Central memory CD8-positive, alpha-beta T cell (primary cell): ENCODE measurements at regions not wholly inside any gene's neighbourhood (a gene's known extent, or its start where the extent isn't known, plus 50 kb on each side); places are given as distances from the start of the nearest gene placed in this dataset.

Experiments
- ATAC-seq: fragments of 150-1000 bp; cut with Tn5 transposase; replicated peaks from 2 replicates; pipeline ENCODE4 v1.10.0; 2022; ENCODE audit warnings: mild to moderate bottlenecking, moderate FRiP score, moderate number of reproducible peaks; ENCODE audit not compliant: poor library complexity, severe bottlenecking; ENCODE audit errors: extremely low read depth
- DNase-seq, 2 donors: peaks; one replicate each; pipeline ENCODE4 v3.0.0; 2021; ENCODE audit warnings: low spot score in 2 of 2
- H3K27ac Mint-ChIP-seq: one replicate; pipeline ENCODE4 v1.8.0; 2022; ENCODE audit warnings: low read depth, mild to moderate bottlenecking, moderate library complexity, mixed read lengths
- H3K27me3 Mint-ChIP-seq: one replicate; pipeline ENCODE4 v1.8.0; 2022; ENCODE audit warnings: mixed read lengths
- H3K36me3 Mint-ChIP-seq: one replicate; pipeline ENCODE4 v1.8.0; 2022; ENCODE audit warnings: mild to moderate bottlenecking, moderate library complexity, mixed read lengths; ENCODE audit not compliant: insufficient read depth
- H3K4me1 Mint-ChIP-seq: one replicate; pipeline ENCODE4 v1.8.0; 2022; ENCODE audit warnings: mixed read lengths
- H3K4me3 Mint-ChIP-seq: one replicate; pipeline ENCODE4 v1.8.0; 2022; ENCODE audit warnings: mild to moderate bottlenecking, moderate library complexity, mixed read lengths
- H3K9me3 Mint-ChIP-seq: one replicate; pipeline ENCODE4 v1.8.0; 2022; ENCODE audit warnings: mixed read lengths

- no peak for DNase-seq
- no peaks in the 10 kb centered on the region for H3K4me1 Mint-ChIP-seq
- peaks cover 56% of the 10 kb centered on the region for H3K27me3 Mint-ChIP-seq
- no peak overlapping the region for H3K4me3 Mint-ChIP-seq
- no peak overlapping the region for H3K27ac Mint-ChIP-seq
- ATAC-seq, result no peak
- no peaks in the 10 kb centered on the region for H3K9me3 Mint-ChIP-seq
- H3K36me3 Mint-ChIP-seq, result no peaks in the 10 kb centered on the region
Measured at GRCh38 chr20:57872816-57873409, 163.1 kb upstream of the PMEPA1 start.

DNA sequence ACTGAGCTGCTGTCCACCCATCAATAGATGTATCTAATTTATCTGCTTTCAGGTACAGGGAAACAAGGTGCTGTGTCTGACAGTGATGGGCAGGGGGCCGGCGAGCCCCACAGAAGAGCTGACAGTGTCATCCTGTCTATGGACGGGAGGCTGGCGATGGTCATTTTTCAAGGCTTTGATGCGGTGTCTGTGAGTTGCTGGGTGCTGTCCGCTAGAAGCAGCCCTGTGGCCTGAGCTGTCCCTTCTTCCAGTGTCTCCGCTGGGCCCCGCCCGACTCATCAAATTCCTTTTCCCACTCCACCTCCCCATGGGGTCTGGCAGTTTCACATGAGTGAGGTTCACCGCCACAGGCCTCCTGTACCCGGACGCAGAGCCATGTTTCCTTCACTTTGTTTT, 161.4 kb upstream of the PMEPA1 start:
- Mint-ChIP-seq H3K27ac (no peak overlapping the region), H3K9me3 (no peaks in the 10 kb centered on the region), H3K27me3 (peaks cover 63% of the 10 kb centered on the region)

DNA sequence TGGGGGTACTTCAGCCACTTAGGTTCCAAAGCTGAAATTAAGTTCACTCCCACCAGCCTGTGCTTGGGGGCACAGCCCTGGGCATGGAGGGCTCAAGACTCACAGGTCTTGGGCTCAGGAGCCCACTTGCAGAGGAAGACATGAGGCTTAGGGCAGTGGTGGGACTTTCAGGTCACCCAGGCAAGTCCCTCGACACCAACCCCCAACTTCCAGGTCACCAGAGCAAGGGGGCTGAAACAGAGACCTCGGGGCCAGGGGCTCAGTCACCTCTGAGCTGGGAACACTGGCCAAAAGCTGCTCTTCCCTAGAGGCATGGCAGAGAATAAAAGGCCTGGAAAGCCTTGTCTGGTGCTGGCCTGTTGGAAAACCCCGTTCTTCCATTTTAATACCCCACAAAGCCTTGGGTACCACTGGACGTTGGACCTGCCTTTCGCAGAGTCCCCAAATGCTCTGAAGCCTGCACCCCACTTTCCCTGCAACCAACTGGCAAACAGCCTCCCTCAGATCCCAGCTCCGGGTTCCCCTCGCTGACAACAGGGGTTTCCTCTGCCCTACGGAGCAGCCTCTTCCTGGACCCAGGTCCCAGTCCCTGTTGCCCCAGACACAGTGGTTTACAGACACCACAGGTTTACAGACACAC, 160.9 kb upstream of the PMEPA1 start:
- Mint-ChIP-seq H3K27ac (no peak overlapping the region), H3K4me3 (no peak overlapping the region), H3K4me1 (peaks cover 8% of the 10 kb centered on the region), H3K27me3 (peaks cover 66% of the 10 kb centered on the region), H3K9me3 (no peaks in the 10 kb centered on the region), H3K36me3 (no peaks in the 10 kb centered on the region)
- ATAC-seq (no peak), DNase-seq (no peak)

More for the DNA sequence above, 161.4 kb upstream of the PMEPA1 start:
- no peak for ATAC-seq
- Mint-ChIP-seq H3K4me1 (peaks cover 3% of the 10 kb centered on the region), H3K36me3 (no peaks in the 10 kb centered on the region), H3K4me3 (no peak overlapping the region)
- no peak for DNase-seq

DNA sequence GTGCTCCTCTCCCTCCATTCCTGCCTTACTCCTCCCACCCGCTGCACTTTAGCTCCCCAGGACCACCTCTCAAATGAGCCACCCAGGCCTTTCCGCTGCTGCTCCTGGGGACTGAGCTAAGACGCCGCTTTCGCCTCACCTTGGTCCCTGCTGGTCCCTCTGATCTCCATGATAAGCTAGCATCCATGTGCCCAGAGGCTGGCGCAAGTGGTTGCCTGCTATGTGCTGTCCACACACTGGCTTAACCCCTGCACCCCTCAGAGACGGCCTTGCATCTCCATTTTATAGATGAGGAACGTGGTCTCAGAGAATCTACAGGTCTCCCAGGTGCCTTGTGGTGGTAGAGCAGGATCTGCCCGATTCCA, 160.1 kb upstream of the PMEPA1 start:
- no peaks in the 10 kb centered on the region for H3K36me3 Mint-ChIP-seq
- no peak overlapping the region for H3K4me3 Mint-ChIP-seq
- H3K27me3 Mint-ChIP-seq, result peaks cover 66% of the 10 kb centered on the region
- DNase-seq, result no peak
- no peak for ATAC-seq
- no peaks in the 10 kb centered on the region for H3K9me3 Mint-ChIP-seq
- H3K27ac Mint-ChIP-seq, result no peak overlapping the region
- peaks cover 16% of the 10 kb centered on the region for H3K4me1 Mint-ChIP-seq

- H3K36me3 Mint-ChIP-seq, result no peaks in the 10 kb centered on the region
- no peak for DNase-seq
- peaks cover 17% of the 10 kb centered on the region for H3K4me1 Mint-ChIP-seq
- H3K4me3 Mint-ChIP-seq, result no peak overlapping the region
- no peak overlapping the region for H3K27ac Mint-ChIP-seq
- no peaks in the 10 kb centered on the region for H3K9me3 Mint-ChIP-seq
- peaks cover 71% of the 10 kb centered on the region for H3K27me3 Mint-ChIP-seq
- no peak for ATAC-seq
Measured at GRCh38 chr20:57869291-57869950, 159.6 kb upstream of the PMEPA1 start.

- Mint-ChIP-seq H3K36me3 (no peaks in the 10 kb centered on the region), H3K27me3 (peaks cover 82% of the 10 kb centered on the region), H3K9me3 (no peaks in the 10 kb centered on the region), H3K4me1 (peaks cover 17% of the 10 kb centered on the region), H3K4me3 (no peak overlapping the region), H3K27ac (no peak overlapping the region)
- ATAC-seq (no peak), DNase-seq (no peak)
Measured at GRCh38 chr20:57868310-57868709, 158.5 kb upstream of the PMEPA1 start.

- ATAC-seq, result no peak
- Mint-ChIP-seq H3K27ac (no peak overlapping the region), H3K9me3 (no peaks in the 10 kb centered on the region), H3K27me3 (peaks cover 84% of the 10 kb centered on the region), H3K36me3 (no peaks in the 10 kb centered on the region), H3K4me1 (peaks cover 17% of the 10 kb centered on the region), H3K4me3 (no peak overlapping the region)
- no peak for DNase-seq
Measured at GRCh38 chr20:57867807-57868206, 158.0 kb upstream of the PMEPA1 start.

DNA sequence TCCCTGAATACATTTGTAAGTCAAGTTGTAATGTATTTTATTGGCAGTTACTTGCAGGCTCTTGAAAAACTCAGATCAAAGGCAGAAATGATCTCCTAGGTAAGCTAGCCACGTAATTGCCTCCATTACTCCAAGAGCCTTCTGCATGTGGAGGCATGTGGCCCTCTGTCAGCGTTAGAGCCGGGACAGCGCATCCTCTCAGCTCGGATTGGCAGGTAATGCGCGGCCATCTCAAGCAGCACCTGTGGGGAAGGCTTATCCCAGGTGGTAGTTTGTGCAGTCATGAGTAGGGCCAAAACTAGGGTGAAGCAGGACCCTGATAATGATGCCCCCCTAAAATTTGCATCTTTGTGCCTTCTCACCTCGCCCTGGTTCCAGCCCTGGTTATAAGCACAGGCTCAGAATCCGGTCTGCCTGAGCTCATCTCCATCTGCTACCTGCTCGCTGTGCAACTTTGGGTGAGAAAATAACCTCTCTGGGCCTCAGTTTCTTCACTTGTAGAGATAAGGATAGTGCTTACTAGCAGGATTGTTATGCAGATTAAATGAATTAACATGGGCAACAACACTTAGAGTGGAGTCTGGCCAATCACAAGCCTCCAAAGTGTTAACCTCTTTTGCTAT, 157.5 kb upstream of the PMEPA1 start:
- H3K9me3 Mint-ChIP-seq, result no peaks in the 10 kb centered on the region
- H3K27me3 Mint-ChIP-seq, result peaks cover 84% of the 10 kb centered on the region
- no peak for ATAC-seq
- H3K4me3 Mint-ChIP-seq, result no peak overlapping the region
- DNase-seq, result no peak
- peaks cover 17% of the 10 kb centered on the region for H3K4me1 Mint-ChIP-seq
- no peak overlapping the region for H3K27ac Mint-ChIP-seq
- no peaks in the 10 kb centered on the region for H3K36me3 Mint-ChIP-seq

DNA sequence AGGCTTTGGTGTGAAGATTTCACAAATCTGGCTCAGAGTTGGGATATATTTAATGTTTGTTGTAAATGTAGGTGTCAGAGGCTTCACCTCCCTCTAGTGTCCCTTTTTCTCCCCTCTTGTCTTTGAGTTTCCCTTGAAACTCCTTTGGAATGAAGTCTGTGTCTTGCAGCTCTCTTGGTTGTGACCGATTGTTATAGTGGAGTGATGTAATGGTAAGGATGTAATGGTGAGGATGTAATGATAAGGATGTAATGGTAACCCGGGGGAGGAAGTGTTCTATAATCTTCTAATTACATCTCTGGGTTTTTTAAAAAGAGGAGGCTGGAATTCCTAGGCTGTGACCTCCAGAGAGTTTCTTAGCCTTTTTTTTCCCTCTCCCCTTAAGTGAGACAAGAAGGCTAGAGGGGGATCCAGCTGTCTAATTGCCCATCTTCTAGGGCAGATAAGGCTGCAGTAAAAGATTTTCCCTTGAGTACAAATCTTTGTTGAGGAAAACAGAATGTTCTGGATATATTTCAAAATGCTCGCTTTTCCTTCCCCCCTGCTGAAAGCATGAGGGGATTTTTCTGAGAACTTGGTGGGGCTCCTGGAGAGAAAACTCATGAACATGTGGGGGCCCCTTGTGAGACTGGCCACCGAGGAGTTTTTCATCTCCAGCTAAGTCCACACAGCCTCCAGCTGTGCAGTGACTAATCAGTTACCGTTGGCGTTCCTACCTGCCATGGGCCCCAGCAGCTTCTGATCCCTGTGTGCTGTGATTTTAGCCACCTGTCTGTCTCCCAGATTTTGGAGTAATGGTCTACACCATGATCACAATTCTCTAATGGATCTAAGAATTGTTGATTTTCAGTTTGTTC, 156.7 kb upstream of the PMEPA1 start:
- ATAC-seq, result no peak
- no peak for DNase-seq
- Mint-ChIP-seq H3K27ac (no peak overlapping the region), H3K9me3 (no peaks in the 10 kb centered on the region), H3K4me3 (no peak overlapping the region), H3K27me3 (peaks cover 83% of the 10 kb centered on the region), H3K4me1 (peaks cover 17% of the 10 kb centered on the region), H3K36me3 (no peaks in the 10 kb centered on the region)

- Mint-ChIP-seq H3K36me3 (no peaks in the 10 kb centered on the region), H3K27ac (peak overlapping the region; percentile 52), H3K27me3 (peaks cover 71% of the 10 kb centered on the region), H3K4me1 (peaks cover 17% of the 10 kb centered on the region), H3K4me3 (peak overlapping the region; percentile 40), H3K9me3 (no peaks in the 10 kb centered on the region)
- no peak for DNase-seq
- ATAC-seq, result no peak
Measured at GRCh38 chr20:57865266-57865665, 155.5 kb upstream of the PMEPA1 start.

DNA sequence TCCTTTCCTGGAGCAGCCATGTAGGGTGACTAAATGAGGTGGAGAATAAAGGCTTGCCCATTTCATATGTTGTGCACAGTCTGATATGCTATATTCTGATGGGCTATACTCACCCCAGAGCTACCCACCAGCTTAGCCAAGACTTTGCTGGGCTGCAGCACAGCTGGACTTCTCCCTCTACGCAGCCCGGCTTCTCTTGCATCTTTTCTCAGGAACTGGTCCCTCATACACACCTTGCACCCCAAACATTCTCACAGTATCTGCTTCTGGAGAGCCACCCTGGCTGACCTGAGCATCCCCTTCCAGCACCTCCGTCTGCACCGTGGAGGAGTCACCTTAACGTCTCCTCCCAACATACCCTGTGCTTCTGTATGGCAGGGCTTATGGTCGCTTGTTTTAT, 150.8 kb upstream of the PMEPA1 start:
- no peaks in the 10 kb centered on the region for H3K9me3 Mint-ChIP-seq
- ATAC-seq (no peak), DNase-seq (no peak)
- peaks cover 24% of the 10 kb centered on the region for H3K27me3 Mint-ChIP-seq
- peaks cover 1% of the 10 kb centered on the region for H3K36me3 Mint-ChIP-seq
- no peak overlapping the region for H3K27ac Mint-ChIP-seq
- H3K4me3 Mint-ChIP-seq, result no peak overlapping the region
- peaks cover 24% of the 10 kb centered on the region for H3K4me1 Mint-ChIP-seq

DNA sequence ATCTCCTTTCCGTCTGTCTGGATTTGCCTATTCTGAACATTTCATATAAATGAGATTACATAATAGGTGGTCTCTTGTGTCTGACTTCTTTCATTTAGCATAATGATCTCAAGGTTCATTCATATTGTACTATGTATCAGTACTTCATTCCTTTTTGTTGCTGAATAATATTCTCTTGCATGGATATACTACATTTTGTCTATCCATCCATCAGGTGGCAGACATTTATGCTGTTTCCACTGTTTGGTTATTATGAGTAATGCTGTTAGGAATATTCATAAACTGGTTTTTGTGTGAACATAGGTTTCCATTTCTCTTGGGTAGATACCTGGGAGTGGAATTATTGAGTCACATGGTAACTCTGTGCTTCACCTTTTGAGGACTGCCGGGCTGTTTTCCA, 148.2 kb upstream of the PMEPA1 start:
- no peak for ATAC-seq
- H3K9me3 Mint-ChIP-seq, result no peaks in the 10 kb centered on the region
- no peaks in the 10 kb centered on the region for H3K27me3 Mint-ChIP-seq
- peaks cover 19% of the 10 kb centered on the region for H3K4me1 Mint-ChIP-seq
- no peak overlapping the region for H3K27ac Mint-ChIP-seq
- H3K4me3 Mint-ChIP-seq, result peak overlapping the region; percentile 14
- DNase-seq, result no peak
- H3K36me3 Mint-ChIP-seq, result peaks cover 1% of the 10 kb centered on the region
